ENCODE measurements at regions not wholly inside any gene's neighbourhood (a gene's known extent, or its start where the extent isn't known, plus 50 kb on each side); places are given as distances from the start of the nearest gene placed in this dataset.

GRCh38 chr9:31005086-31005665, 1379.3 kb upstream of the ACO1 start:
- H3K4me2 ChIP-seq (ENCODE audit: low read length): no peak overlapping the region
- intact Hi-C loops (cut with micrococcal nuclease): no loop called here
- H3K79me2 ChIP-seq (ENCODE audit: insufficient read depth, low read length): no peaks in the 10 kb centered on the region
- no peaks in the 10 kb centered on the region for H3K9me3 ChIP-seq (ENCODE audit: control insufficient read depth in 1 of 2, insufficient read depth in 1 of 2, low read depth in 1 of 2, low read length in 2 of 2)
- no peak overlapping the region for H3K27ac ChIP-seq (ENCODE audit: low read depth, low read length)
- DNase-seq (ENCODE audit: low read depth, low spot score) (no peak), ATAC-seq (no peak)
- no peaks in the 10 kb centered on the region for H3K4me1 ChIP-seq (ENCODE audit: control insufficient read depth in 1 of 2, insufficient read depth in 2 of 2, low read length in 2 of 2)
- TF ChIP-seq FOSL1 (IDR thresholded peaks at IDR 0.05; ENCODE audit: low read depth) (no peak), SRF (IDR thresholded peaks at IDR 0.05; ENCODE audit: low read depth) (no peak), ZNF274 (IDR thresholded peaks at IDR 0.05; ENCODE audit: low read depth, low read length) (no peak), CEBPB (IDR thresholded peaks at IDR 0.05; ENCODE audit: low read depth) (no peak), POLR2A (IDR thresholded peaks at IDR 0.05; ENCODE audit: borderline replicate concordance, extremely low read depth, insufficient read depth, insufficient read length) (no peak), ATF3 (IDR thresholded peaks at IDR 0.05) (no peak), SP1 (IDR thresholded peaks at IDR 0.05; ENCODE audit: low read depth) (no peak), ZFX (IDR thresholded peaks at IDR 0.05) (no peak), ELF1 (IDR thresholded peaks at IDR 0.05; ENCODE audit: borderline replicate concordance, low read depth) (no peak), EZH2 (IDR thresholded peaks at IDR 0.05) (no peak)
- BruUV-seq (replicated peaks): no TSS peak
- RAD21 ChIA-PET (ENCODE audit: low non-redundant PET in 1 of 2, low total read pairs in 2 of 2, uncharacterized antibody in 2 of 2, unreplicated experiment in 2 of 2): no interaction called here
- no peaks in the 10 kb centered on the region for H3K36me3 ChIP-seq (ENCODE audit: control insufficient read depth in 1 of 2, insufficient read depth in 2 of 2, low read length in 2 of 2)
- H3K9me2 ChIP-seq (ENCODE audit: insufficient read depth): no peaks in the 10 kb centered on the region
- CTCF ChIA-PET: no interaction called here
- H3K27me3 ChIP-seq (ENCODE audit: insufficient read depth, low read length): no peaks in the 10 kb centered on the region
- H4K20me1 ChIP-seq (ENCODE audit: insufficient read depth): no peaks in the 10 kb centered on the region
- H2AFZ ChIP-seq (ENCODE audit: low read depth, low read length, poor library complexity, severe bottlenecking): no peak overlapping the region
- no peak overlapping the region for H3K4me3 ChIP-seq (replicated peaks in 1 of 2; ENCODE audit: low read depth in 1 of 2, low read length in 2 of 2)
- POLR2A ChIA-PET: no interaction called here
- no peak overlapping the region for H3K9ac ChIP-seq (ENCODE audit: low read length)

- Histone ChIP-seq H3K9me3 (ENCODE audit: control insufficient read depth in 1 of 2, insufficient read depth in 1 of 2, low read depth in 1 of 2, low read length in 2 of 2) (no peaks in the 10 kb centered on the region), H3K27ac (ENCODE audit: low read depth, low read length) (no peak overlapping the region), H3K9me2 (ENCODE audit: insufficient read depth) (no peaks in the 10 kb centered on the region), H3K9ac (ENCODE audit: low read length) (no peak overlapping the region), H2AFZ (ENCODE audit: low read depth, low read length, poor library complexity, severe bottlenecking) (no peak overlapping the region), H3K4me1 (ENCODE audit: control insufficient read depth in 1 of 2, insufficient read depth in 2 of 2, low read length in 2 of 2) (no peaks in the 10 kb centered on the region), H3K27me3 (ENCODE audit: insufficient read depth, low read length) (no peaks in the 10 kb centered on the region), H3K4me2 (ENCODE audit: low read length) (no peak overlapping the region), H3K4me3 (replicated peaks in 1 of 2; ENCODE audit: low read depth in 1 of 2, low read length in 2 of 2) (no peak overlapping the region), H3K36me3 (ENCODE audit: control insufficient read depth in 1 of 2, insufficient read depth in 2 of 2, low read length in 2 of 2) (no peaks in the 10 kb centered on the region), H4K20me1 (ENCODE audit: insufficient read depth) (no peaks in the 10 kb centered on the region), H3K79me2 (ENCODE audit: insufficient read depth, low read length) (no peaks in the 10 kb centered on the region)
- BruUV-seq (replicated peaks): no TSS peak
- CTCF ChIA-PET: no interaction called here
- ATAC-seq (no peak), DNase-seq (ENCODE audit: low read depth, low spot score) (no peak)
- RAD21 ChIA-PET (ENCODE audit: low non-redundant PET in 1 of 2, low total read pairs in 2 of 2, uncharacterized antibody in 2 of 2, unreplicated experiment in 2 of 2): no interaction called here
- intact Hi-C loops (cut with micrococcal nuclease): no loop called here
- POLR2A ChIA-PET: no interaction called here
- TF ChIP-seq POLR2A (IDR thresholded peaks at IDR 0.05; ENCODE audit: borderline replicate concordance, extremely low read depth, insufficient read depth, insufficient read length) (no peak), ZFX (IDR thresholded peaks at IDR 0.05) (no peak), MAX (IDR thresholded peaks at IDR 0.05) (no peak), POLR2AphosphoS5 (IDR thresholded peaks at IDR 0.05; ENCODE audit: low read depth, low read length) (no peak), YY1 (IDR thresholded peaks at IDR 0.05; ENCODE audit: extremely low read depth, insufficient replicate concordance, low read depth, low read length) (no peak), CBX3 (IDR thresholded peaks at IDR 0.05; ENCODE audit: low read depth) (no peak), SP1 (IDR thresholded peaks at IDR 0.05; ENCODE audit: low read depth) (no peak), CEBPB (IDR thresholded peaks at IDR 0.05; ENCODE audit: low read depth) (no peak), ATF3 (IDR thresholded peaks at IDR 0.05) (no peak), REST (IDR thresholded peaks at IDR 0.05; ENCODE audit: low read depth) (no peak), SIN3A (IDR thresholded peaks at IDR 0.05; ENCODE audit: low read depth) (no peak)
These were observed 1371.1 kb upstream of the ACO1 start for GRCh38 chr9:31013371-31013770.
